Vagina (tissue), 2 donors: ENCODE measurements at regions not wholly inside any gene's neighbourhood (a gene's known extent, or its start where the extent isn't known, plus 50 kb on each side); places are given as distances from the start of the nearest gene placed in this dataset.

Experiments
- POLR2A ChIP-seq, 2 donors: fragments of 450-650 bp; IDR thresholded peaks; one replicate each; pipeline ENCODE4 v1.6.1; 2017; ENCODE audit warnings: antibody characterized with exemption in 2 of 2, mild to moderate bottlenecking in 2 of 2, moderate library complexity in 2 of 2
- TF ChIP-seq, protein P1 (sequence below), 3 experiments: fragments of 450-650 bp in 2 of 3; fragments of 200-600 bp in 1 of 3; sonication (generic) in 1 of 3; IDR thresholded peaks; one replicate each; pipeline ENCODE4 v1.5.1; 2017 to 2019; ENCODE audit warnings: antibody characterized with exemption in 3 of 3, mild to moderate bottlenecking in 2 of 3, moderate library complexity in 2 of 3

- TF ChIP-seq POLR2A (IDR thresholded peaks at IDR 0.05): no peak
- TF ChIP-seq, protein P1, sequence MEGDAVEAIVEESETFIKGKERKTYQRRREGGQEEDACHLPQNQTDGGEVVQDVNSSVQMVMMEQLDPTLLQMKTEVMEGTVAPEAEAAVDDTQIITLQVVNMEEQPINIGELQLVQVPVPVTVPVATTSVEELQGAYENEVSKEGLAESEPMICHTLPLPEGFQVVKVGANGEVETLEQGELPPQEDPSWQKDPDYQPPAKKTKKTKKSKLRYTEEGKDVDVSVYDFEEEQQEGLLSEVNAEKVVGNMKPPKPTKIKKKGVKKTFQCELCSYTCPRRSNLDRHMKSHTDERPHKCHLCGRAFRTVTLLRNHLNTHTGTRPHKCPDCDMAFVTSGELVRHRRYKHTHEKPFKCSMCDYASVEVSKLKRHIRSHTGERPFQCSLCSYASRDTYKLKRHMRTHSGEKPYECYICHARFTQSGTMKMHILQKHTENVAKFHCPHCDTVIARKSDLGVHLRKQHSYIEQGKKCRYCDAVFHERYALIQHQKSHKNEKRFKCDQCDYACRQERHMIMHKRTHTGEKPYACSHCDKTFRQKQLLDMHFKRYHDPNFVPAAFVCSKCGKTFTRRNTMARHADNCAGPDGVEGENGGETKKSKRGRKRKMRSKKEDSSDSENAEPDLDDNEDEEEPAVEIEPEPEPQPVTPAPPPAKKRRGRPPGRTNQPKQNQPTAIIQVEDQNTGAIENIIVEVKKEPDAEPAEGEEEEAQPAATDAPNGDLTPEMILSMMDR (IDR thresholded peaks at IDR 0.05): no peak
Observed at GRCh38 chr11:129589190-129589860, 213.7 kb downstream of the BARX2 start.
